ENCODE measurements at regions not wholly inside any gene's neighbourhood (a gene's known extent, or its start where the extent isn't known, plus 50 kb on each side); places are given as distances from the start of the nearest gene placed in this dataset.
A peak's percentile ranks its signal among the peaks of the same experiment; 100 is the strongest.
"Not testable (repeated sequence)": the region's sequence is repeated elsewhere in the genome, so short reads cannot be mapped to it uniquely, and the experiment has no call there.

GRCh38 chr11:121901886-121902285 is 214.1 kb downstream of the BLID start:
- Mint-ChIP-seq H3K9me3 (peaks cover 3% of the 10 kb centered on the region), H3K27ac (ENCODE audit: unreplicated experiment) (no peak overlapping the region), H3K4me3 (no peak overlapping the region), H3K27me3 (ENCODE audit: low read depth) (no peaks in the 10 kb centered on the region), H3K36me3 (ENCODE audit: low read depth) (peaks cover 3% of the 10 kb centered on the region), H3K4me1 (peaks cover 4% of the 10 kb centered on the region)
- TF ChIP-seq, protein P1, sequence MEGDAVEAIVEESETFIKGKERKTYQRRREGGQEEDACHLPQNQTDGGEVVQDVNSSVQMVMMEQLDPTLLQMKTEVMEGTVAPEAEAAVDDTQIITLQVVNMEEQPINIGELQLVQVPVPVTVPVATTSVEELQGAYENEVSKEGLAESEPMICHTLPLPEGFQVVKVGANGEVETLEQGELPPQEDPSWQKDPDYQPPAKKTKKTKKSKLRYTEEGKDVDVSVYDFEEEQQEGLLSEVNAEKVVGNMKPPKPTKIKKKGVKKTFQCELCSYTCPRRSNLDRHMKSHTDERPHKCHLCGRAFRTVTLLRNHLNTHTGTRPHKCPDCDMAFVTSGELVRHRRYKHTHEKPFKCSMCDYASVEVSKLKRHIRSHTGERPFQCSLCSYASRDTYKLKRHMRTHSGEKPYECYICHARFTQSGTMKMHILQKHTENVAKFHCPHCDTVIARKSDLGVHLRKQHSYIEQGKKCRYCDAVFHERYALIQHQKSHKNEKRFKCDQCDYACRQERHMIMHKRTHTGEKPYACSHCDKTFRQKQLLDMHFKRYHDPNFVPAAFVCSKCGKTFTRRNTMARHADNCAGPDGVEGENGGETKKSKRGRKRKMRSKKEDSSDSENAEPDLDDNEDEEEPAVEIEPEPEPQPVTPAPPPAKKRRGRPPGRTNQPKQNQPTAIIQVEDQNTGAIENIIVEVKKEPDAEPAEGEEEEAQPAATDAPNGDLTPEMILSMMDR (conservative IDR thresholded peaks at IDR 0.05) = no peak
- DNase-seq (ENCODE audit: low read depth, low spot score) = no peak

DNA sequence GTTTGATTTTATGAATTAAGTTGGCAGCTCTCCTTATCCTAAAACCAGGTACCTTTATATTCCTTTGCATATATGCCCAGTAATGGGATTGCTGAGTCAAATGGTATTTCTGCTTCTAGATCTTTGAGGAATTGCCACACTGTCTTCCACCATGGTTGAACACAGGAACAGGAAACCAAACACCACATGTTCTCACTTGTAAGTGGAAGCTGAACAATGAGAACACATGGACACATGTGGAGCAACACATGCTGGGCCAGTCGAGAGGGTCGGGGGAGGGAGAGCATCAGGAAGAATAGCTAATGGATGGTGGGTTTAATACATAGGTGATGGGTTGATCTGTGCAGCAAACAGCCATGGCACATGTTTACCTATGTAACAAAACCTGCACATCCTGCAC is 214.6 kb downstream of the BLID start:
- not testable (repeated sequence) for H3K36me3 Mint-ChIP-seq (ENCODE audit: low read depth); H3K27me3 Mint-ChIP-seq (ENCODE audit: low read depth); H3K27ac Mint-ChIP-seq (ENCODE audit: unreplicated experiment); H3K4me3 Mint-ChIP-seq; H3K4me1 Mint-ChIP-seq; DNase-seq (ENCODE audit: low read depth, low spot score); H3K9me3 Mint-ChIP-seq

- Mint-ChIP-seq H3K27ac (ENCODE audit: unreplicated experiment) (no peak overlapping the region), H3K4me1 (peaks cover 4% of the 10 kb centered on the region), H3K4me3 (no peak overlapping the region), H3K36me3 (ENCODE audit: low read depth) (peaks cover 3% of the 10 kb centered on the region), H3K9me3 (peaks cover 4% of the 10 kb centered on the region), H3K27me3 (ENCODE audit: low read depth) (no peaks in the 10 kb centered on the region)
- TF ChIP-seq, protein P1 (conservative IDR thresholded peaks at IDR 0.05) = no peak
- no peak for DNase-seq (ENCODE audit: low read depth, low spot score)
Measured at GRCh38 chr11:121899520-121899919, 216.5 kb downstream of the BLID start.

- TF ChIP-seq, protein P1 (conservative IDR thresholded peaks at IDR 0.05) = no peak
- Mint-ChIP-seq H3K9me3 (peaks cover 4% of the 10 kb centered on the region), H3K27ac (ENCODE audit: unreplicated experiment) (peak overlapping the region; percentile 30), H3K4me1 (peaks cover 4% of the 10 kb centered on the region), H3K4me3 (no peak overlapping the region), H3K36me3 (ENCODE audit: low read depth) (peaks cover 3% of the 10 kb centered on the region), H3K27me3 (ENCODE audit: low read depth) (no peaks in the 10 kb centered on the region)
- DNase-seq (ENCODE audit: low read depth, low spot score) = no peak
Measured at GRCh38 chr11:121898903-121899302, 217.1 kb downstream of the BLID start.

DNA sequence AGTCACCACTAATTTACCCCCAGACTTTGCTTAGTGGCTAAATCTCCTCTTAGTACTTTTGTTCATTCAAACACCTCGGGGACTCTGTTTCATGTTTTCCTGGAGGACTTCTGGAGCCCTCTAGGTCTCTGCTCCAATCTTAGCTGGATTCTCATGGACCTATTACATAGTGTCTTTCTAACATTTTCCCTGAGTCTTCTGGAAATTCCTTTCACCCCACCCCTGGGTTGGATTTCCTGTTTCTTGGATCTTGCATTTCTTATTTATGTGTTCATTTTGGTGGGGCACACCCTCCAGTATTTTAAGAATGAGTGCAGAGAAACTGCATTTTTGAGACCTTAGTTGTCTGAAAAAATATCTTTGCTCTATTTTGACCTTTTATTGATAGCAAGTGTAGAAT is 220.1 kb downstream of the BLID start:
- Mint-ChIP-seq H3K4me1 (peaks cover 21% of the 10 kb centered on the region), H3K36me3 (ENCODE audit: low read depth) (peaks cover 9% of the 10 kb centered on the region), H3K4me3 (no peak overlapping the region), H3K9me3 (peaks cover 9% of the 10 kb centered on the region), H3K27ac (ENCODE audit: unreplicated experiment) (no peak overlapping the region), H3K27me3 (ENCODE audit: low read depth) (no peaks in the 10 kb centered on the region)
- no peak for DNase-seq (ENCODE audit: low read depth, low spot score)
- TF ChIP-seq, protein P1 (conservative IDR thresholded peaks at IDR 0.05) = no peak

DNA sequence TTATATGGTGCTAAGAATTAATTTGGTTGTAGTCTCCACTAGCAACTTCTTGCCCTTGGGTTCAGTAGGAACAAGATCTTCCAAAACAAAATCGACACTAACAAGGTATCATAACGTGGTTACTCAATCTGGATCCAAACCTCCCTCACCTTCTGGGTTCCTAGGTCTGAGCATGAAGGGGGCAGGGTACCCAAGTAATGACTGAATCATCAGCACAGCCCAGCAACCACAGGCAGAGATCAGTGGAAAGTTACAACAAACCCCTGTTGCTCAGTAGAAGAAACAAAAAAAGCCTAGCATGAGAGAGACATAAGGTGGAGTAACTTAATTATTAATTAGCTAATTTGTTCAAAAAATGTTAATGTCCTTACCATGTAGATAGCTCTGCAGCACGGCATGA is 221.4 kb downstream of the BLID start:
- Mint-ChIP-seq H3K27ac (ENCODE audit: unreplicated experiment) (no peak overlapping the region), H3K36me3 (ENCODE audit: low read depth) (peaks cover 9% of the 10 kb centered on the region), H3K4me1 (peaks cover 21% of the 10 kb centered on the region), H3K9me3 (peaks cover 9% of the 10 kb centered on the region), H3K27me3 (ENCODE audit: low read depth) (no peaks in the 10 kb centered on the region), H3K4me3 (no peak overlapping the region)
- TF ChIP-seq, protein P1 (conservative IDR thresholded peaks at IDR 0.05) = no peak
- DNase-seq (ENCODE audit: low read depth, low spot score) = no peak
